Tibial nerve (tissue), 4 donors: ENCODE measurements at regions not wholly inside any gene's neighbourhood (a gene's known extent, or its start where the extent isn't known, plus 50 kb on each side); places are given as distances from the start of the nearest gene placed in this dataset.

ENCODE experiments used
- DNase-seq, 2 donors: peaks; one replicate each; pipeline ENCODE4 v3.0.0-alpha.2; 2019; ENCODE audit warnings: low spot score in 2 of 2
- H3K27ac ChIP-seq, 4 donors: fragments of 200-600 bp; sonication (generic) in 3 of 4; one replicate each; pipeline ENCODE4 v1.5.1; 2017 to 2019; ENCODE audit warnings: mild to moderate bottlenecking in 1 of 4
- H3K27me3 ChIP-seq, 2 donors: fragments of 200-600 bp; sonication (generic) in 1 of 2; one replicate each; pipeline versions ENCODE4 v1.5.1 to v1.6.0; 2017 to 2019
- H3K36me3 ChIP-seq, 3 donors: fragments of 200-600 bp; sonication (generic); one replicate each; pipeline ENCODE4 v1.5.1; 2018 to 2019
- H3K4me1 ChIP-seq, 4 donors: fragments of 200-600 bp; sonication (generic) in 3 of 4; one replicate each; pipeline ENCODE4 v1.5.1; 2017 to 2019
- H3K4me3 ChIP-seq, 4 donors: fragments of 200-600 bp; sonication (generic) in 3 of 4; one replicate each; pipeline ENCODE4 v1.5.1; 2017 to 2019; ENCODE audit warnings: mild to moderate bottlenecking in 1 of 4, moderate library complexity in 1 of 4
- H3K9me3 ChIP-seq, 4 donors: fragments of 200-600 bp; sonication (generic) in 3 of 4; one replicate each; pipeline ENCODE4 v1.5.1; 2017 to 2019
- CTCF ChIP-seq, 5 experiments: fragments of 200-600 bp in 3 of 5; fragments of 450-650 bp in 2 of 5; sonication (generic) in 3 of 5; IDR thresholded peaks; one replicate each; pipeline ENCODE4 v1.5.1; 2016 to 2019; ENCODE audit warnings: antibody characterized with exemption in 5 of 5, mild to moderate bottlenecking in 3 of 5, moderate library complexity in 2 of 5
- EP300 ChIP-seq, 2 donors: sonication (generic); formaldehyde crosslinking; IDR thresholded peaks; one replicate each; pipeline ENCODE4 v1.6.1; 2017; ENCODE audit warnings: antibody characterized with exemption in 2 of 2, mild to moderate bottlenecking in 1 of 2
- POLR2A ChIP-seq, 2 donors: fragments of 450-650 bp; IDR thresholded peaks; one replicate each; pipeline ENCODE4 v1.6.1; 2017; ENCODE audit warnings: antibody characterized with exemption in 2 of 2, mild to moderate bottlenecking in 2 of 2, moderate library complexity in 2 of 2
- WGBS, 2 donors: methylation state at CpG; one replicate each; pipeline ENCODE4 v1.1.5; 2018; 5-methylcytosine and 5-hydroxymethylcytosine counted together

GRCh38 chr2:41622301-41622700, 425.5 kb upstream of the PKDCC start:
- no peaks in the 10 kb centered on the region for H3K27me3 ChIP-seq
- no peak overlapping the region for H3K4me3 ChIP-seq
- H3K9me3 ChIP-seq: no peaks in the 10 kb centered on the region
- DNase-seq: no peak
- H3K36me3 ChIP-seq: no peaks in the 10 kb centered on the region
- no peak overlapping the region for H3K27ac ChIP-seq
- WGBS, 2 donors: 91 to 92% methylated on average over 5 of the region's 5 CpGs
- peaks cover 0 to 3% (median 0%) of the 10 kb centered on the region in 4 donors for H3K4me1 ChIP-seq
- TF ChIP-seq POLR2A (IDR thresholded peaks at IDR 0.05) (no peak), EP300 (IDR thresholded peaks at IDR 0.05) (no peak), CTCF (IDR thresholded peaks at IDR 0.05) (no peak)

GRCh38 chr2:41626936-41627335, 420.9 kb upstream of the PKDCC start:
- peaks cover 0 to 3% (median 0%) of the 10 kb centered on the region in 4 donors for H3K4me1 ChIP-seq
- TF ChIP-seq CTCF (IDR thresholded peaks at IDR 0.05) (no peak), POLR2A (IDR thresholded peaks at IDR 0.05) (no peak), EP300 (IDR thresholded peaks at IDR 0.05) (no peak)
- no peak overlapping the region for H3K4me3 ChIP-seq
- H3K9me3 ChIP-seq: no peaks in the 10 kb centered on the region
- H3K27ac ChIP-seq: no peak overlapping the region
- DNase-seq: no peak
- H3K36me3 ChIP-seq: no peaks in the 10 kb centered on the region
- WGBS, 2 donors: 89 to 93% methylated on average over 2 of the region's 2 CpGs
- no peaks in the 10 kb centered on the region for H3K27me3 ChIP-seq

GRCh38 chr2:41634686-41635085, 413.1 kb upstream of the PKDCC start:
- no peak overlapping the region for H3K27ac ChIP-seq

GRCh38 chr2:41644936-41645335, 402.9 kb upstream of the PKDCC start:
- no peaks in the 10 kb centered on the region for H3K36me3 ChIP-seq
- no peaks in the 10 kb centered on the region for H3K9me3 ChIP-seq
- WGBS, 2 donors: 82 to 83% methylated on average over 2 of the region's 2 CpGs
- DNase-seq: no peak
- H3K4me3 ChIP-seq: no peak overlapping the region
- no peaks in the 10 kb centered on the region for H3K27me3 ChIP-seq
- H3K4me1 ChIP-seq: no peaks in the 10 kb centered on the region
- TF ChIP-seq POLR2A (IDR thresholded peaks at IDR 0.05): no peak
- TF ChIP-seq CTCF (IDR thresholded peaks at IDR 0.05): no peak
- TF ChIP-seq EP300 (IDR thresholded peaks at IDR 0.05): no peak
- H3K27ac ChIP-seq: no peak overlapping the region

More at GRCh38 chr2:41634686-41635085, 413.1 kb upstream of the PKDCC start:
- peaks cover 0 to 8% (median 0%) of the 10 kb centered on the region in 4 donors for H3K9me3 ChIP-seq
- H3K4me3 ChIP-seq: no peak overlapping the region
- peak in 1 of 2 donors; percentile 26 for DNase-seq
- H3K27me3 ChIP-seq: no peaks in the 10 kb centered on the region
- H3K36me3 ChIP-seq: no peaks in the 10 kb centered on the region
- TF ChIP-seq POLR2A (IDR thresholded peaks at IDR 0.05) (no peak), CTCF (IDR thresholded peaks at IDR 0.05) (no peak), EP300 (IDR thresholded peaks at IDR 0.05) (peak in 1 of 2 donors; percentile 15)
- H3K4me1 ChIP-seq: no peaks in the 10 kb centered on the region
- 52 to 57% methylated on average over 2 of the region's 2 CpGs for WGBS, 2 donors

- no peaks in the 10 kb centered on the region for H3K27me3 ChIP-seq
- H3K4me3 ChIP-seq: no peak overlapping the region
- no peaks in the 10 kb centered on the region for H3K36me3 ChIP-seq
- TF ChIP-seq CTCF (IDR thresholded peaks at IDR 0.05): no peak
- TF ChIP-seq POLR2A (IDR thresholded peaks at IDR 0.05): no peak
- no peak for TF ChIP-seq EP300 (IDR thresholded peaks at IDR 0.05)
- no peak overlapping the region for H3K27ac ChIP-seq
- no peak for DNase-seq
- no peaks in the 10 kb centered on the region for H3K4me1 ChIP-seq
- no peaks in the 10 kb centered on the region for H3K9me3 ChIP-seq
- 83 to 87% methylated on average over 1 of the region's 1 CpG for WGBS, 2 donors
Observed at GRCh38 chr2:41647468-41648050, 400.3 kb upstream of the PKDCC start.
